Peyer's patch (tissue), 4 donors: ENCODE measurements at regions not wholly inside any gene's neighbourhood (a gene's known extent, or its start where the extent isn't known, plus 50 kb on each side); places are given as distances from the start of the nearest gene placed in this dataset.

Experiments
- DNase-seq, 3 donors: peaks; one replicate each; pipeline ENCODE4 v3.0.0-alpha.2; 2017 to 2019
- H3K27ac ChIP-seq, 4 donors: fragments of 200-600 bp; sonication (generic); one replicate each; pipeline ENCODE4 v1.5.1; 2016 to 2019
- H3K27me3 ChIP-seq, 2 donors: fragments of 200-600 bp; sonication (generic); one replicate each; pipeline ENCODE4 v1.5.1; 2019
- H3K36me3 ChIP-seq, 3 donors: fragments of 200-600 bp; sonication (generic); one replicate each; pipeline ENCODE4 v1.5.1; 2016 to 2019
- H3K4me1 ChIP-seq, 4 donors: fragments of 200-600 bp; sonication (generic); one replicate each; pipeline ENCODE4 v1.5.1; 2016 to 2019
- H3K4me3 ChIP-seq, 4 donors: fragments of 200-600 bp; sonication (generic); 1 replicate in 3 of 4; 2 replicates in 1 of 4; pipeline ENCODE4 v1.5.1; 2016 to 2019; ENCODE audit warnings: mild to moderate bottlenecking in 1 of 4
- H3K9me3 ChIP-seq, 4 donors: fragments of 200-600 bp; sonication (generic); one replicate each; pipeline ENCODE4 v1.5.1; 2016 to 2019; ENCODE audit warnings: mild to moderate bottlenecking in 1 of 4
- CTCF ChIP-seq, 6 experiments: fragments of 450-650 bp in 4 of 6; fragments of 200-600 bp in 2 of 6; sonication (generic) in 1 of 6; IDR thresholded peaks; one replicate each; pipeline ENCODE4 v1.5.1; 2017 to 2019; ENCODE audit warnings: antibody characterized with exemption in 6 of 6, mild to moderate bottlenecking in 3 of 6, moderate library complexity in 1 of 6
- POLR2A ChIP-seq, 2 donors: fragments of 450-650 bp; IDR thresholded peaks; one replicate each; pipeline ENCODE4 v1.5.1; 2017; ENCODE audit warnings: antibody characterized with exemption in 2 of 2, mild to moderate bottlenecking in 2 of 2, moderate library complexity in 2 of 2

- Histone ChIP-seq H3K9me3 (no peaks in the 10 kb centered on the region), H3K4me3 (no peak overlapping the region), H3K27ac (no peak overlapping the region), H3K36me3 (no peaks in the 10 kb centered on the region), H3K4me1 (no peaks in the 10 kb centered on the region), H3K27me3 (no peaks in the 10 kb centered on the region)
- TF ChIP-seq CTCF (IDR thresholded peaks at IDR 0.05) (no peak), POLR2A (IDR thresholded peaks at IDR 0.05) (no peak)
- DNase-seq = no peak
These were observed 70.4 kb upstream of the TTLL7 start for GRCh38 chr1:84069236-84069845.

GRCh38 chr1:84062496-84062895, 63.6 kb upstream of the TTLL7 start:
- Histone ChIP-seq H3K27me3 (no peaks in the 10 kb centered on the region), H3K27ac (no peak overlapping the region)
- no peak for TF ChIP-seq CTCF (IDR thresholded peaks at IDR 0.05)

GRCh38 chr1:84061336-84061735, 62.4 kb upstream of the TTLL7 start:
- Histone ChIP-seq H3K27me3 (no peaks in the 10 kb centered on the region), H3K27ac (no peak overlapping the region), H3K36me3 (no peaks in the 10 kb centered on the region), H3K4me1 (no peaks in the 10 kb centered on the region), H3K9me3 (no peaks in the 10 kb centered on the region), H3K4me3 (no peak overlapping the region)
- no peak for TF ChIP-seq CTCF (IDR thresholded peaks at IDR 0.05)
- DNase-seq = no peak

More at GRCh38 chr1:84062496-84062895, 63.6 kb upstream of the TTLL7 start:
- no peak for DNase-seq
- no peaks in the 10 kb centered on the region for H3K9me3 ChIP-seq
- no peak overlapping the region for H3K4me3 ChIP-seq
- H3K36me3 ChIP-seq = no peaks in the 10 kb centered on the region
- no peaks in the 10 kb centered on the region for H3K4me1 ChIP-seq

- Histone ChIP-seq H3K27me3 (no peaks in the 10 kb centered on the region), H3K27ac (no peak overlapping the region), H3K4me3 (no peak overlapping the region), H3K4me1 (no peaks in the 10 kb centered on the region), H3K36me3 (no peaks in the 10 kb centered on the region), H3K9me3 (no peaks in the 10 kb centered on the region)
- DNase-seq = no peak
- TF ChIP-seq CTCF (IDR thresholded peaks at IDR 0.05) (no peak), POLR2A (IDR thresholded peaks at IDR 0.05) (no peak)
These were observed 61.8 kb upstream of the TTLL7 start for GRCh38 chr1:84060781-84061180.

- TF ChIP-seq POLR2A (IDR thresholded peaks at IDR 0.05) (no peak), CTCF (IDR thresholded peaks at IDR 0.05) (no peak)
- H3K9me3 ChIP-seq = no peaks in the 10 kb centered on the region
- no peak overlapping the region for H3K4me3 ChIP-seq
- no peaks in the 10 kb centered on the region for H3K4me1 ChIP-seq
- no peaks in the 10 kb centered on the region for H3K36me3 ChIP-seq
- H3K27ac ChIP-seq = no peak overlapping the region
- H3K27me3 ChIP-seq = no peaks in the 10 kb centered on the region
- no peak for DNase-seq
These were observed 49.9 kb upstream of the TTLL7 start for GRCh38 chr1:84048820-84049219.
